Skeletal muscle tissue (tissue), 3 donors: ENCODE measurements at regions not wholly inside any gene's neighbourhood (a gene's known extent, or its start where the extent isn't known, plus 50 kb on each side); places are given as distances from the start of the nearest gene placed in this dataset.

Source experiments
- H3K27ac ChIP-seq: one replicate; pipeline ENCODE4 v1.7.0; 2013; ENCODE audit warnings: mild to moderate bottlenecking, low read depth, low read length, inconsistent platforms
- H3K27me3 ChIP-seq, 3 donors: one replicate each; pipeline ENCODE4 v1.7.0; 2013; ENCODE audit warnings: low read length in 3 of 3; ENCODE audit not compliant: control insufficient read depth in 3 of 3, insufficient read depth in 3 of 3
- H3K36me3 ChIP-seq, 3 donors: one replicate each; pipeline ENCODE4 v1.7.0; 2013; ENCODE audit warnings: low read length in 3 of 3; ENCODE audit not compliant: control insufficient read depth in 3 of 3, insufficient read depth in 3 of 3
- H3K4me1 ChIP-seq, 3 donors: one replicate each; pipeline ENCODE4 v1.7.0; 2013; ENCODE audit warnings: low read length in 3 of 3, mild to moderate bottlenecking in 3 of 3; ENCODE audit not compliant: control insufficient read depth in 3 of 3, insufficient read depth in 3 of 3
- H3K4me3 ChIP-seq, 3 donors: one replicate each; pipeline ENCODE4 v1.7.0; 2013; ENCODE audit warnings: low read length in 3 of 3
- H3K9ac ChIP-seq, 3 donors: one replicate each; pipeline ENCODE4 v1.7.0; 2013; ENCODE audit warnings: low read length in 3 of 3, mild to moderate bottlenecking in 3 of 3, moderate library complexity in 2 of 3, low read depth in 1 of 3
- H3K9me3 ChIP-seq, 3 donors: one replicate each; pipeline ENCODE4 v1.7.0; 2013; ENCODE audit warnings: low read length in 3 of 3; ENCODE audit not compliant: control insufficient read depth in 3 of 3
- donor health status: Osteomylitis.

DNA sequence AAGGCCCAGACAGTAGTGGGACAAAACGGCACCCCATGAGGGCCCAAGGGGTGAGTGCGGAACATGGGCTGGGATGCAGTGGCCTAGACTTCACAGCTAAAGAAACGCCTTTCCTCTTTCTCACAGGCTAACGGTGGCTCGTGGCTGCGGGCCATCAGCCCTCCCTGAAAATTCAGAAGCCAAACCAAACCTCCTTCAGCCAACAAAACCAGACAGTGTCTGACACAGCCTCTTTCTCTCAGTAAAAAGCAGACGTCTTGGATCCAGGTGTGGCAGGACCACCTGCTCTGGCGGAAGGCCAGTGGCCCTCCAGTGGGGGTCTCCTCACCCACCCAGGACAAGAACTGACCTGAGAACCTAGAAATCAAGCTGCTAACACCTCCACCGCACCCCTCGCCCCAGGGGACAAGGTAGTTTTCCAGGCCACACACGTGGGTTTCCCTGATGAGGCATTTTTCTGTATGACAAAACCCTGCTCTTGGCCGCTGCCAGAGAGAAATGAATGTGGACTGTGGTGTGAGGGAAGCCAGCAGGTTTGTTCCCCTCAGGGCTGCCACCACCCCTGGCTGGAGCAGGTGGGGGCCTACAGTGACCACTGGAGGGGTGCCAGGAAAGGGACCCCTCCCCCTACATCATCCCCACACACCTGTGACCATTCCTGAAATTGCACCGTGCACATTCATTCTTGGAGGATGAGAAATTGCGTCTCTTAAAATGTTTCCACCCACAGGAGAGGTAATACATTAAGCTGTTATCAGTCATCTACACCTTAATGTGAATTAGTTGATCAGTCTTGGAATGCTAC is 76.8 kb upstream of the PIM1 start:
- Histone ChIP-seq H3K9me3 (no peaks in the 10 kb centered on the region), H3K9ac (no peak overlapping the region), H3K27me3 (no peaks in the 10 kb centered on the region), H3K4me3 (no peak overlapping the region), H3K36me3 (no peaks in the 10 kb centered on the region), H3K27ac (peak overlapping the region; percentile 34), H3K4me1 (peaks cover 16 to 17% (median 17%) of the 10 kb centered on the region in 3 donors)

DNA sequence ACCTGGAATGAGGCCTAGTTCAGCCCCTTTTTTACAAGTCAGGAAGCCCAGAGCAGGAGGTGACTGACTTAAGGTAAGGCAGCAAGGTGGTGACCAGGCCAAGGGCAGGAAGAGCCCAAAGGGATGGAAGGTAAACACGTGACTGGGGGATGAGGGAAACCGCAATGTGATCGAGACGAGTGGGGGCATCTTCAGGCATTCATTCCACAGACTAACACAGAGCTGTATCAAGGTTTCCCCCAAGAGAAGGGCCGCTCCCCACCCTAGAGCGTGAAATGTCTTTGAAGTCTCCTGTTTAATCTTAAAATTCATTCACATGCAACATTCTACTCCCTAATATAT is 76.3 kb upstream of the PIM1 start:
- H3K27me3 ChIP-seq: no peaks in the 10 kb centered on the region
- no peaks in the 10 kb centered on the region for H3K36me3 ChIP-seq
- no peaks in the 10 kb centered on the region for H3K9me3 ChIP-seq
- H3K9ac ChIP-seq: no peak overlapping the region
- peaks cover 16 to 17% (median 17%) of the 10 kb centered on the region in 3 donors for H3K4me1 ChIP-seq
- H3K4me3 ChIP-seq: no peak overlapping the region
- no peak overlapping the region for H3K27ac ChIP-seq

DNA sequence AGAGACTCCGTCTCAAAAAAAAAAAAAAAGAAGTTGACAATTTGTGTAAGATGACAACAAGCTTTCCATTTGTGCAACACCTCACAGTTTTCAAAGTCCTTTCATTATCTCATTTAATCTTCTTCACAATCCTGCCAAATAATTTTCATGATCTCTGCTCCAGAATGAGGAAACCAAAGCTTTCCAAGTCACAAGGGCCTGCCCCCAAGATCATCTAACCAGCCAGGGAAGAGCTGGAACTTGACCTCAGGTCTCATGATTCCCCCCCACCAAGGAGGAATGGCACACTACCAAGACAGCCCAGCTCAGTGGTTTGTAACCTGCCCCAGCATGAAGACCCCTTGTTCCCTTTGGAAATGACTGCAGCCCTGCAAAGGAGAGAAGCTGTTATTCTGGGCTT is 74.0 kb upstream of the PIM1 start:
- peak overlapping the region; percentile 88 for H3K27ac ChIP-seq
- H3K27me3 ChIP-seq: no peaks in the 10 kb centered on the region
- H3K9ac ChIP-seq: peak overlapping the region; percentile 38 to 61 (median 42)

DNA sequence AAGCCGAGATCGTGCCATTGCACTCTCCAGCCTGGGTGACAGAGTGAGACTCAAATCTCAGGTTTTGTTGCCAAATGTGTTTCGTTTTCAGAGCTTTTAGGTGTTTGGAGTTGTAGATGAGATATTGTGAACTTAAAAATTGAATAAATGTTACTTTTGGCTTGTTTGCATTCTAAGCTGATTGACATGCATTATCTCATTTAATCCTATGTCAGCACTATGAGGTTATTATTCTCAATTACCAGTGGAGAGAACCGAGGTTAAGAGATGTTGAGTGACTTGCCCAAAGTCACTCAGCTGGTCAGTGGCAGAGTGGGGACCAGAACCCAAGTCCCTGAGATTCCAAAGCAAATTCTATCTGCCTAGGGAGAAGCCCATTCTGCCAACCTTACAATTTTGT is 72.6 kb upstream of the PIM1 start:
- Histone ChIP-seq H3K9ac (no peak overlapping the region), H3K4me1 (peaks cover 27 to 33% (median 27%) of the 10 kb centered on the region in 3 donors), H3K27ac (no peak overlapping the region), H3K9me3 (no peaks in the 10 kb centered on the region), H3K27me3 (no peaks in the 10 kb centered on the region), H3K4me3 (no peak overlapping the region), H3K36me3 (no peaks in the 10 kb centered on the region)

More for the DNA sequence above, 74.0 kb upstream of the PIM1 start:
- H3K4me3 ChIP-seq: peak overlapping the region in 1 of 3 donors; percentile 18
- peaks cover 17 to 19% (median 18%) of the 10 kb centered on the region in 3 donors for H3K4me1 ChIP-seq
- H3K36me3 ChIP-seq: no peaks in the 10 kb centered on the region
- no peaks in the 10 kb centered on the region for H3K9me3 ChIP-seq

DNA sequence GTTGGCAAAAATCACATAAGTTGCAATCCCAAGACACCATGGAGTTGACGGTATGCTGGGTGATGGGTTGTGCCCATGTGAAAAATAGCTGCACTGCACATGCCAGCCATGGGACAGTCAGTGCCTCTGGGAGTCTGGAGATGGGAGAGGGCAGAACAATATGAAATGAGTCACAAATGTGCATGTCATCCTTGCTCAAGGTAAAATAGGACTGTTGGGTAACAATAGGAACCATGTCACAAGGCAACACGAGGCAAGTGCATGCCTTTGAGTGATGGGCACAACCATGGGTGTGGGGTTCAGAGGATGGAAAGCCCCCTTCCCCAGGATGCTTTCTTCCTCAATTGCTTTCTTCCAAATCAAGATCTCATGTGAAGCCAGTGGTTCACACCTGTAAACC is 70.5 kb upstream of the PIM1 start:
- H3K4me1 ChIP-seq: peaks cover 39 to 42% (median 40%) of the 10 kb centered on the region in 3 donors
- H3K9me3 ChIP-seq: no peaks in the 10 kb centered on the region
- H3K4me3 ChIP-seq: no peak overlapping the region
- H3K27ac ChIP-seq: no peak overlapping the region
- no peaks in the 10 kb centered on the region for H3K27me3 ChIP-seq
- H3K9ac ChIP-seq: no peak overlapping the region
- no peaks in the 10 kb centered on the region for H3K36me3 ChIP-seq

DNA sequence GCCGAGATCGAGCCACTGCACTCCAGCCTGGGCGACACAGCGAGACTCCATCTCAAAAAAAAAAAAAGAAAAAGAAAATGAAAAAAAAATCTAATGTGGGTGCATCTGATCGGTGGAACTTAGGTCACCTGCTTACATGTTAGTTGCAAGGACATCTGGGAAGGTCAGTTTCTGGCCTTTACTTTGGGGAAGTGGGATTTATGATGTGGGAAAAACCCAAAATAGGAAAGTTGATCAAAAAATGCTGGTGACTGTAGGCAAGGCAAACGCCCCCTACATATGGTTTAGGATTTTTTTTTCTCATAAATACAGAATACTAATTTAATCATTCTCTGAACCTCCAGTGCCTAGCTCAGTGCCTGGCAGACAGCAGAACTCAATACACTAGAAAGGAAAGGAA is 69.2 kb upstream of the PIM1 start:
- Histone ChIP-seq H3K9ac (peak overlapping the region in 2 of 3 donors; percentile 0 to 14), H3K4me1 (peaks cover 35% of the 10 kb centered on the region in 3 donors), H3K27ac (peak overlapping the region; percentile 98)

DNA sequence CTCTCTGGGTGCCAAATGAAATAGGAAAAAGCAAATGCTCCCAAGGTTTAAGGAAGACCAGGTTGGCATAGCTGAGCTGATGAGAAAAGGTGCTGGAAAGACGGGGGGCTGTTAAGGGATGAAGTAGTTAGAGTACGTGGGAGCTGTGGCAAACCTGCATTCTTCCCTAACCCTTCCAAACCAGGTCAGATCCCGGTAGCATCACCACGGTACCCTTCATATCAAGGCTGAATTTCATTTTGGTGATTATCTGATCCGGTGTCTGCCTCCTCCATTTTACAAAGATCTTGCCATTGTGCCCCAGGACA is 68.0 kb upstream of the PIM1 start:
- Histone ChIP-seq H3K27ac (peak overlapping the region; percentile 98), H3K27me3 (no peaks in the 10 kb centered on the region), H3K36me3 (no peaks in the 10 kb centered on the region), H3K9me3 (no peaks in the 10 kb centered on the region), H3K4me1 (peaks cover 25 to 27% (median 26%) of the 10 kb centered on the region in 3 donors), H3K4me3 (peak overlapping the region; percentile 24 to 78 (median 67)), H3K9ac (peak overlapping the region; percentile 76 to 92 (median 85))

More for the DNA sequence above, 69.2 kb upstream of the PIM1 start:
- H3K27me3 ChIP-seq: no peaks in the 10 kb centered on the region
- H3K4me3 ChIP-seq: no peak overlapping the region
- H3K36me3 ChIP-seq: no peaks in the 10 kb centered on the region
- H3K9me3 ChIP-seq: no peaks in the 10 kb centered on the region

DNA sequence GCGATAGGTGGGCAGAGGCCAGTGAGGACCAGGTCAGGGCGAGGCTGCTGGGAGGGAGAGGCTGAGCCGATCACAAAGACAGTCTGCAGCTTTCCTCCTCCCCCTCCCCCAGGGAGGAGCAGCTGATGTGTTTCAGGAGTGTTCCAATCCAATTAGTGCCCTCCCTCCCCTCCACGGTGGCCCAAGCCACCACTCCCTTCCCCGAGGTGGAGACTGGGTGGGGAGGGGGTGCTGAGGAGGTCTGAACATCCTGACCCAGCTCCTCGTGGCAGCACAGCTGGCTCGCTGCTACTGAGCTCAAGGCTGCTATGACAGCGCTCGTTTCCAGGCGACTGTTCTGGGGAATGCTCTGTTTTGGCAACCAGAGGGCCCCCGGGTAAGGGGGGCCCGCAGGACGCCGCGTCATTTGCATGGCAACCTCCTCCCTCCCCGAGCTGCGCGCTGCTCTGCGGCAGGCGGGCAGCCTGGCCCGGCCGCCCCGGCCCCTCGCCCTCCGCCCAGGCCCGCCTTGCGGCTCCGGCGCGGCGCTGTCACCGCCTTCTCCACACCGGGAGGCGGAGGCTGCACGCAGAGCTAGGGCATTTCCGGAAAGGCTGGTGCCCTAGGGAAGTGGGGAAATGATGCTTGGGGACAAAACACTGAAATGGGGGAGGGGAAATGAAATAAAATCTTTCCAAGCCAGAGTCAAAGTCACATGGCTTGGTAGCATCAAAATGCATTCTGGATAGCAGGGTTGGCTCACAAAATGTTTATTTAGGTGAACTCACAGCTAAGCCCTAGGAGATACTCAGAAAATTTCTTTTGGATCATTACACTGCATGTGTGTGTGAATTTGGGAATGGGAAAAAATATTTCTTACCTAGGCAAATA is 67.4 kb upstream of the PIM1 start:
- Histone ChIP-seq H3K27me3 (no peaks in the 10 kb centered on the region), H3K36me3 (no peaks in the 10 kb centered on the region), H3K4me1 (peaks cover 25 to 27% (median 26%) of the 10 kb centered on the region in 3 donors), H3K9me3 (no peaks in the 10 kb centered on the region), H3K4me3 (peak overlapping the region; percentile 67 to 78 (median 76)), H3K27ac (peak overlapping the region; percentile 98), H3K9ac (peak overlapping the region; percentile 76 to 92 (median 85))

DNA sequence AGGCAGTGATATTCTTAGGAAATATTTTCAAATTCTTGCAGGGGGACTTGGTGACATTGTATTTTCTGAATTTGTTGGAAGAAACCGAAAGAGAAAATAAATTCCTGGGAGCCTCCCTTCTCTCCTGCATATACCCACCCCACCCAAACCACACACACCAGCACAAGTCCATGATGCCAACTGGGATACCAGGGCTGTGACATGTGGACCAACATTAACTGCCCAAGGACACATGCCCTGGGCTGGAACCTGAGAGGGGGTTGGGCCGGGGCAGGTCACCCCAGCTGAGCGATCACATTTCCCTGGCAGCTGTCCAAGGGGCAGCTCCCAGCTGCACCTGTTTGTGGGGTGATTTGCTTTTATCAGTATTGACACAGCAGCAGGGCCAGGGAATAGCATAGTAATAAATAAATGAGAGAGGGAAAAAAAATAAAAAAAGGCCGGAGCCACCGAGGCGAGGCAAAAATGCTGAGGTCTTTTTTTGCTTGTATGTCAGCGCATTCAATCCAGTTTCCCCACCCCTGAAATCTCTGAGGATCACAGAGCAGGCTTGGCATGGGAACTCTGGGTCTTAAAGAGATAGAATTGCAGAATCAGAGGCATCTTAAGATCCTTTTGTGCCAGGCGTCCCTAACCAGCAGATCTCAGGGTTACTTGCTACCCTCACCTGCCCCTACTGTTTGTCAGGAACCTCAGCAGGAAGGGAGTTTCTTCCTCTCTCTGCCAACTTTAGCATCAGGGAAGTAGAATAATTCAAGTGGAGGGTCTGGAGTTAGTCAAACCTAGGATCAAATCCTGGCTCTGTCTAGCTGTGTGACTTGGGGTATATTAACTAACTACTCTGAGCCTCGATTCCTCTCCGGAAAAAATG is 66.5 kb upstream of the PIM1 start:
- no peaks in the 10 kb centered on the region for H3K27me3 ChIP-seq
- peak overlapping the region; percentile 98 for H3K27ac ChIP-seq
- peaks cover 25 to 27% (median 26%) of the 10 kb centered on the region in 3 donors for H3K4me1 ChIP-seq
- no peaks in the 10 kb centered on the region for H3K36me3 ChIP-seq
- peak overlapping the region; percentile 67 to 78 (median 76) for H3K4me3 ChIP-seq
- H3K9me3 ChIP-seq: no peaks in the 10 kb centered on the region
- H3K9ac ChIP-seq: peak overlapping the region; percentile 76 to 92 (median 85)
